Ecto neural progenitor cell (in vitro differentiated cells): ENCODE measurements at regions not wholly inside any gene's neighbourhood (a gene's known extent, or its start where the extent isn't known, plus 50 kb on each side); places are given as distances from the start of the nearest gene placed in this dataset.
"Not testable (repeated sequence)": the region's sequence is repeated elsewhere in the genome, so short reads cannot be mapped to it uniquely, and the experiment has no call there.

Source experiments
- DNase-seq: peaks from one replicate; pipeline ENCODE4 v3.0.0-alpha.2; 2018; ENCODE audit warnings: low spot score

DNA sequence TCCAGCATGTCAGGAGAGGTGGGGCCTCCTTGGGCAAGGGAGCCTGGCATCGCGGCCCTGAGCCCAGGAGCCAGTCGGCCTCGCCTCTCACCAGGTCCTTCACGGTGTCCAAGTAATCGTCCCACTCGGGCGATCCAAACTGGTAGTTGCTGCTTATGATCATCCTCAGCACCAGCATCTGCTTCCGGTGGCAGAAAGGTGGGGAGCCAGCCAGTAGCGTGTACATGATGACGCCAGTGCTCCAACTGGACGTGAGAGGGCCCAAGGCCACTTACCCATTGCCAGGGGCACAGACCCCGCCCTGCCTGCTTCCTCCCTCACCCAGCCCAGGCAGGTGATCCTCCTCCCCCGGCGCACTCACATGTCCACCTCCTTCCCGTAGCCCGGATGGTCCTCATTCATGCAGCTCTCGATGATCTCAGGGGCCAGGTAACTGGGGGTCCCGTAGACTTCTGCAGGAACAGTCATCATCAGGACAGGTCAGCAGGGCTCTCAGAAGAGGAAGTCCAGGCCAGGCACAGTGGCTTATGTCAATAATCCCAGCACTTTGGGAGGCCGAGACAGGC lies 214.7 kb downstream of the OR4C45 start:
- no peak for DNase-seq

DNA sequence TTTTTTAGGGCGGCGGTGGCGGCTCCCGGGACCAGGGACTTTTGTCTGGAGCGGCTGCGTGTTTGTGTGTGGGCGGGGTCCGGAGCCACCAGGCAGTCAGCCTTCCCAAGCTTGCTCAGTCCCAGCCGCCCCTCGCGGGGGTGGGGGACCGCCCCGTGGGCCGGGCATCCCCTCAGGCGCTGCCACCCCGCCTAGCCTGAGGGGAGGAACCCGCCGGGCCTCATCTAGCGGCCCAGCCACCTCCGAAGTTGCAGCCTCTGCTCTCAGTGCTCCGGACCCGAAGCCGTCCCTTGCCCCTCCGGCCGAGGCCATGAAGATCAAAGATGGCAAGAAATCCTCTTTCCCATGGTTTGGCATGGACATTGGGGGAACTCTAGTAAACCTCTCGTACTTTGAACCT lies 235.2 kb downstream of the OR4C45 start:
- DNase-seq: no peak

DNA sequence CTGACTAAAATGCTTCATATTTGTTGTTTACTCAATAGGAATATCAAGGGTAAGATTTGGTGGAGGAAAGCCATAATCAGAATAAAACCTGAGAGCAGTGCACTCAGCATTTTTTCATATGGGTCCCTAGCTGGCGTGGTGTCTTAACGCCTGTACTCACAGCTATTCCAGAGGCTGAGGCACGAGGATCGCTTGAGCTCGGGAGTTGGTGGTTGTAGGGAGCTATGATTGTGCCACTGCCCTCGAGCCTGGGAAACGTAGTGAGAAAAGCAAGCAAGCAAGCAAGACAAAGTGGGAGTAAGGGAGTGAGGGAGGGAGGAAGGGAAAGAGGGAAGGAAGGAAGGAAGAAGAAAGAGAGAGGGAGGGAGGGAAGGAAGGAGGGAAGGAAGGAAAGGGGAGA lies 242.5 kb downstream of the OR4C45 start:
- DNase-seq: no peak

DNA sequence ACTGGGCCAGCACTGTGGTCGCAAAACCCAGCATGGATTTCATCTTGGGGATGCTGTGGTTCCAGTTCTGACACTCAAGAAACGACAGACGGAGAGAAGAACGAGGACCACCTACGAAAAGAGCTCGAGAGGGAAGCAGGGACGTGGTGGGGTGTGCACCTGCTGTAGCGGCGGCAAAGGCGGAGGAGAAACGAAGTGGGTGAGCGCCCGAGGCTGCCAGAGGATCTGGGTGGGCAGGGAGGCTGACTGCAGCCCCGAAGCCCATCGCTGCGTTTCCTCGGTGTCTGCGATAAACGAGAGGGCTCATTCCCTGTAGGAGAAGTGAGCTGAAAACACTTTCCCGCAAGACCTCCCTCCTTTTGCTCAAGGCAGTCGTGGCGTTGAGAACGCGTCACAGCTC lies 246.1 kb downstream of the OR4C45 start:
- DNase-seq: no peak

DNA sequence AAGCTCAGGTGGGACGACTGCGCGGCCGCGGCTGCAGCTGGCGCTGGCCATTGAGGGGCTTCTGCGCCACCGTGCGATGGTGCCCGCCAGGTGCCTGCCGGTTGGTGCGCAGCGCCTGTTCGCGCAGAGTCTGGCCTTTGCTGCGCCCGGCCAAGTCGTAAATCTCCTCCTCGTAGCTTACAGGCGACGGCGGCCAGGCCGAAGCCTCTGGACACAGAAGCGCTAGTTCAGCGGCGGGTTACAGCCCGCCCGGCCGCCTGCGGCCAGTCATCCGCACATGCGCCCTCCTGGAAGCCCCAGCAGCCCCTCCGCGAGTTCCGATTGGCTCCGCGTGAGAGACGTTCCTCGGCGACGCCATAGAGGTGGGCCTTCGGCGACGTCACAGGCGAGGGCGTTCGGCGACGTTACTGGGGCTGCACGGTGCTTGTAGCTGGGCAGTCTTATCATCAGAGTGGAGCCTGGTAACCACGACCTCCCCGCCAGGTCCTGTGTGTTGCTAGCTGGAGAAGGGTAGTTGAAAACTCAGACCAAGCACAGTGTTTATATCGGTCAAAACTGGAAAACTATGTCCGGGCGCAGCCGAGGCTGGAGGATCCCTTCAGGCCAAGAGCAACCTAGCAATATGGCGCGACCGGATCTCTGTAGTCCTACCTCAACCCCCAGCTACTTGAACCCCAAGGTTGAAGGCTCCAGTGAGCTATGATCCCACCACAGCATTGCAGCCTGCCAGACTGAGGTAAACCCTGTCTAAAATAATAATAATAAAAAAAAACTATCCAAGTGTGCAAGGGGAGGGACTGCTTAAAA lies 265.7 kb downstream of the OR4C45 start:
- DNase-seq: no peak

DNA sequence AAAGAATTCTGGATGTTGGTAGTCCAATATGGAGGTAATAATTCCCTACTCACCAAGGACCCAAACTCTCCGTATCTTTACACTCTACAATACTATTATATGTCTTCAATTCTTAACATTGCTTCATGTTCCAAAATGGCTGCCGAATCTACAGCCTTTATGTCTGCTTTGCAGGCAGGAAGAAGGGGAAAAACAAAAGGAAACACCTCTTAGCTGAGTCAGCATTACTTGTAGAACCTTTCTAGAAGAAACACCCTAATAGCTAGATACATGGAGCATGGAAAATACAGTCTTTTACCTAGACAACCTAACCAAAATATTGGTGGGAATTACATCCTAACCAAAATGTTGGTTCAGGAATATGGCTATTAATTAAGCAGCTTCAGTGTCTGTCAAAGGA lies 298.0 kb downstream of the OR4C45 start:
- DNase-seq: not testable (repeated sequence)

DNA sequence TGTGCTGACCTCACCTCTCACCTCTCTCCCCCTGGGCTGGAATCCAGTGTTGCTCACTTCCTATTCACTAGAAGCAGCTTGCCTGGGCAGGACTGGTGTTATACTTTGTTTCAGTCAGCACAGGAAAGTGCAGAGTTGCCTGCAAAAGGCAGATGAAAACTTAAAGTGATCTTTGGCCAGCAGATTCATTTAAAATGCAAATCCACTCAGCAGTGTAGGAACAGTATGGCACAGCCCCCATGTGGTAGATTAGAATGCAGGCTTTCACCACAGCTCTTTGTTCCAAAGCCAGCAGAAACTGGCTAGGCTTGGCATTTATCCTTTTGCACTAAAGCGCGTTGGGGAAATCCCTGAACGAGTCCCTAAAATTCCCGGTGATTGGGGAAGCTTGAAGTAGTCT lies 301.2 kb downstream of the OR4C45 start:
- no peak for DNase-seq

DNA sequence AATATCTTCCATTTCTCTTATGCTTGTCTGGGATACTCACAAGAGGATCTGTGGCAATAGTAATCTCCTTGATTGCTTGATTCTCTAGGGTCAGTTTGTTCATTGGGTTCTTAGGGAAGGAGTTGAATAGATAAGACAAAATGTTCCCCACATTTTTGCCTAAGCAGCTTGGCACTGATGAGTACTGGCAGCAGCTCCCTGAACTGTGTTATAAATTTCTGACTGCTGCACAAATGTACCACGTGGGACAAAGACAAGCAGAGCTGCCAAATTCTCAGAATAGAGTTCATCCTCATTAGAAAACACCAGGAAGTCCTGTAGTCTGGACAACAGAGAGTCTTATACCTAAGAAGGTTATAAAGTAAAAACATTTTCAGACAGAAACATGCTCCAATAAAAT lies 304.8 kb downstream of the OR4C45 start:
- DNase-seq: not testable (repeated sequence)

DNA sequence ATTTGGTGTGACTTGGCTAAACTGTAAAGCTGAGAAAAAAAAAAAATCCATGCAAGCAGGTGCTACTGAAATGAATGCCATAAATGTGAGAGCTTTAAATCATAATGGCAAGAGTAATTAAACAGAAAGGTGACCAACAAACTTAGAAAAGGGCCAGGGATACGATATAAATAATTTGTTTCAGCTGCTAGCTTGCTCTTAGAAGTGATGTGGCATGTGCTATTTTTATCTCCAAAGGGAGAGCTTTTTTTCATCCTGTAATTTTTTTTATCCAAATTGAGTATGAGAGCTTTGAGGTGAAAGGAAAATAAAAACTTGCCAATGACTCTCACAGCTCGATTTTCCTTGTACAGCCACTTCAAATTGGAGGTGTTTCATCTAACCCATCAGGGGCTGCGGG lies 315.3 kb downstream of the OR4C45 start:
- not testable (repeated sequence) for DNase-seq

DNA sequence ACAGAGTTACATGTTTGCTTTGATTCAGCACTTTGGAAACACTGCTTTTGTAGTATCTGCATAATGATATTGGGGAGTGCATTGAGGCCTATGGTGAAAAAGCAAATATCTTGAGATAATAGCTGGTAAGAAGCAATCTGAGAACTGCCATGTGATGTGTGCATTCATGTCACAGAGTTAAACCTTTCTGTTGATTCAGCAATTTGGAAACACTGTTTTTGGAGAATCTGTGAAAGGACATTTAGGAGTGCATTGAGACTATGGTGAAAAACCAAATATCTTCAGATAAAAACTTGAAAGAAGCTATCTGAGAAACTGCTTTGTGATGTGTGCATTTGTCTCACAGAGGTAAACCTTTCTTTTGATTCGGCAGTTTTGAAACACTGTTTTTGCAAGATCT lies 346.8 kb downstream of the OR4C45 start:
- DNase-seq: no peak

DNA sequence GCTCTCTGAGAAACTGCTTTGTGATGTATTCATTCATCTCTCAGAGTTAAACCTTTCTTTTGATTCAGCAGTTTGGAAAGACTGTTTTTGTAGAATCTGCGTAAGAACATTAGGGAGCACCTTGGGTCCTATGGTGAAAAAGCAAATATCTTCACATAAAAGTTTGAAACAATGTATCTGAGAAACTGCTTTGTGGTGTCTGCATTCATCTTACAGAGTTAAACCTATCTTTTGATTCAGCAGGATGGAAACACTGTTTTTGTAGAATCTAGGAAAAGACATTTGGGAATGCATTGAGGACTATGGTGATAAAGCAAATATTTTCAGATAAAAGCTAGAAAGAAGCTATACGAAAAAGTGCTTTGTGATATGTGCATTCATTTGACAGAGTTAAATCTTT lies 361.3 kb downstream of the OR4C45 start:
- DNase-seq: no peak

DNA sequence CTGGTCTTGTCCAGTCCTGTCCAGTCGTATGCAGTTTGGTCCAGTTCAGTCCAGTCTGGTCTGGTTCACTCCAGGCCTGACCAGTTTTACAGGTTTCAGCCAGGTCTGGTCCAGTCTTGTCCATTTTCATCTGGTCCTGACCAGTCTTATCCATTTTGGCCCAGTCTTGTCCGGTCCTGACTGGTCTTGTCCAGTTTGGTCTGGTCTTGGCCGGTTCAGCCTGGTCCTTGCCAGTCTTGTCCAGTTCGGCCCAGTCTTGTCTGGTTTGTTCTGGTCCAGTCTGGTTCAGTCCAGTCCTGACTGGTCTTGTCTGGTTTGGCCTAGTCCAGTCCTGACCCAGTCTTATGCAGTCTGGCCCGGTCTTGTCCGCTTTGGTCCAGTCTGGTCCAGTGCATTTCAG lies 380.2 kb downstream of the OR4C45 start:
- DNase-seq: peak; percentile 18

DNA sequence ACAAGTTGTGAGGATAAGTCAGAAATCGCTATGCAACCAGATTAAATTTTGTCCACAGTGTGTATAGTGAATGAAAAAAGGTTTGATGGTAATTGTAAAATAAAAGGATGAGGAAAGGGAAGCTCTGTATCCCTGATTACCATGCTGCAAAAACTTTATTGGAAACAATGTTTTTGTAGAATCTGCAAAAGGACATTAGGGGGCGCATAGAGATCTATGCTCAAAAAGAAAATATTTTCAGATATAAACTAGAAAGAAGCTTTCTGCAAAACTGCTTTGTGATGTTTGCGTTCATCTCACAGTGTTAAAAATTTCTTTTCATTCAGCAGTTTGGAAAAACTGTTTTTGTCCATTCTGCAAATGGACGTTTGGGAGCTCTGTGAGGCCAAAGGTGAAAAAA lies 390.5 kb downstream of the OR4C45 start:
- DNase-seq: no peak
